NCI-H2107 treated with DMSO at 0.1 percent for 48 hours (cell line): ENCODE measurements at regions not wholly inside any gene's neighbourhood (a gene's known extent, or its start where the extent isn't known, plus 50 kb on each side); places are given as distances from the start of the nearest gene placed in this dataset.
"Not testable (repeated sequence)": the region's sequence is repeated elsewhere in the genome, so short reads cannot be mapped to it uniquely, and the experiment has no call there.

Experiments
- DNase-seq: peaks from one replicate; lab custom pipeline; 2025; ENCODE audit not compliant: unreplicated experiment; lab: John Stamatoyannopoulos, UW

DNA sequence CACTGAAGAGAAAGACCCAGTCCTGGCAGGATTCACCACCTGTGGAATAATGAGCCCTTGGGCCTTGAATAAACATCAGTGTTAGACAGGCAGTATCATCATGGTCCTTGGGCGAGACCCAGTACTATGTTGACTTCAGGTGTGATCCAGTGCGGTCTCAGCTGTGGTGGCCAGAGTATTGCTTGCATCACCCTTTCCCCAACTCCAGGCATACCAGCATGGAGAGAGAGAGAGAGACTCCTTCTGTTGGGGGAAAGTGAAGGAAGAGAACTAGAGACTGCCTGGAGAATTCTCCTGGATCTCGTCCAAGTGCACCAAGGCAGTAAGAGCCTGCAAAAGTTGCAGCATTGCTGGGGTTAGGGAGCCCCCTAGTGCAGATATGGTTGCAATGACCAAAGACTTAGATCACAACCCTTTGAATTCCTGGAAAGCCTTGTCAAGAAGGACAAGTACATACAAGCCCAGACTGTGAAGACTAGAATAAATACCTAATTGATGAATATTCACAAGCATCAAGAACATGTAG lies 61.1 kb upstream of the VAMP7 start:
- DNase-seq = peak; percentile 81

DNA sequence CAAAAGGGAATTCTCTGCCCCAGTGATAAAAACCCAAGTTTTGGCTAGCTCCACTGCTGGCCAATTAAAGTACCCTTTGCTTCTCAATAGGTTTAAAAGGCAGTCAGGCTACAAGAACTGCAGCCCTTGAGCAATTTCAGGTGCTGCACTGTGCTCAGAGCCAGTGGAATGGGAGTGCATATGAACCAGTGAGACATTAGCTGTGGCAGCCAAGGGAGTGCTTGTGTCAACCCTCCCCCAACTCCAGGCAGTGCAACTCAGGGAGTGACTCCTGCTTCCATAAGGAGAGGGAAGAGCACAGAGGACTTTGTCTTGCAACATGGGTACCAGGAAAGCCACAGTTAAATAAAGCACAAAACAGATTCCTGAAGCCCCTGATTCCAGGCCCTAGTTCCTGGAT lies 61.6 kb upstream of the VAMP7 start:
- no peak for DNase-seq

DNA sequence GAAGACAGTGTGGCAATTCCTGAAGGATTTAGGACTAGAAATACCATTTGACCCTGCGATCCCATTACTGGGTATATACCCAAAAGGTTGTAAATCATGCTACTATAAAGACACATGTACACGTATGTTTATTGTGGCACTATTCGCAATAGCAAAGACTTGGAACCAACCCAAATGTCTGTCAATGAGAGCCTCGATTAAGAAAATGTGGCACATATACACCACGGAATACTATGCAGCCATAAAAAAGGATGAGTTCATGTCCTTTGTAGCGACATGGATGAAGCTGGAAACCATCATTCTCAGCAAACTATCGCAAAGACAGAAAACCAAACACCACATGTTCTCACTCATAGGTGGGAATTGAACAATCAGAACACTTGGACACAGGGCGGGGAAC lies 66.8 kb upstream of the VAMP7 start:
- DNase-seq = not testable (repeated sequence)

DNA sequence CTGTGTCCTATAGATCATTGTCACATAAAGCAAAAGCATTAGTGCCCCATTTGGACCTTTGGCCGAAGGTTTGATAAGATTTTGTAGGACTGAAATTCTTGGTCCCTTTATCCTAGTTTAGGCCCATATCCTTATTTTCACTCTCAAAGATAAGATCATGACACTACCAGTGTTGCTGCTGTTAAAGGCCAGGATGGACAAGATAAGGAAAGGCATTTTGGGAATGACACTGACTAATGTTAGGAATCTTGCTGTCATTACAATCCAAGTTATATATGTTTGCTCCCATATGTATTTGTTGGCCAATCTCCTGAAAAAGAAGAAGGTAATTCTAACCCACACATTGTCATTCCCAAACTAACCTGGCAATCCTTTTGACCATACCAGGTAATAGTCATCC lies 101.3 kb upstream of the VAMP7 start:
- no peak for DNase-seq

DNA sequence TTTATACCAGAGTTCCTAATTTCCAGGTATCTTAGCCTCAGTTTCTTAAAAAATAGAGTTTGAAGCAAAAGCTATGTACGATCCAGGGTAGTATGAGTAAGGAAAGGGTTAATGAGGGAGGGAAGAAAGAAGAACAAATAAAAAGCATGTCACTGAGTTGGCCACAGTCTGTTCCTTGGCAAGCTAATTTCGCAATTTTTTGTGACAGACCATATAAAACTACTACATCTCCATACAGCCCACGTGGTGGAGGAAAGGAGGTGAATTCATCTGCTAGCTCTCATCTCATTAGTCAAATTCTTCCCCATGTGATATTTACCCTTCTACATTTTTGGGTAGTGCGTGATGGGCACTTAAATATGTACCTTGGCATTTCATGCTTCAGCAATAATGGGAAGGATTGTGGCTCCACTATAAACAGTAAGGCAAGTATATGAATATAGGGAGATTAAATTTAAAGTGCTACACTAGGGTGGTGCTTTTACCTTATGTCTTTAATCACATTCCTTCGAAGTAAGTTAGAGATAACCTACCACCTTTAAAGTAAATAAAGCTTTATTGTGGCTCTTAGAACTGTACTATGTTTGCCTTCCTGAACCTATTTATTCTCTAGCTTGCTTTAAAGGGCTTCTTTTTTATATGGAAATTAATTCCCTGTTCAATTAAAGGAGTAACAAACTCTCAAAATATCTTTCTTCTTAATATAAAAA lies 102.1 kb upstream of the VAMP7 start:
- no peak for DNase-seq

DNA sequence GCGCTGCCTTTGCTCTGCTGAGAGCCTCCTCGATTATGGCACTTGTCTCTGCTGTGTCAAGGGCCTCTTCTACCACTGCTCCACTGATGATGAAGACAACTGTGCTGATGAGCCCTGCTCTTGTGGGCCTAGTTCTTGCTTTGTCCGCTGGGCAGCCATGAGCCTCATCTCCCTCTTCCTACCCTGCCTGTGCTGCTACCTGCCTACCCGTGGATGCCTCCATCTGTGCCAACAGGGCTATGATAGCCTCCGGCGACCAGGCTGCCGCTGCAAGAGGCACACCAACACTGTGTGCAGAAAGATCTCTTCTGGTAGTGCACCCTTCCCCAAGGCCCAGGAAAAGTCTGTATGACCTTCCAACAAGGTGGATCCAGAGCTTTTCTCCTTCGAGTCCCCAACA lies 106.8 kb upstream of the VAMP7 start:
- no peak for DNase-seq

DNA sequence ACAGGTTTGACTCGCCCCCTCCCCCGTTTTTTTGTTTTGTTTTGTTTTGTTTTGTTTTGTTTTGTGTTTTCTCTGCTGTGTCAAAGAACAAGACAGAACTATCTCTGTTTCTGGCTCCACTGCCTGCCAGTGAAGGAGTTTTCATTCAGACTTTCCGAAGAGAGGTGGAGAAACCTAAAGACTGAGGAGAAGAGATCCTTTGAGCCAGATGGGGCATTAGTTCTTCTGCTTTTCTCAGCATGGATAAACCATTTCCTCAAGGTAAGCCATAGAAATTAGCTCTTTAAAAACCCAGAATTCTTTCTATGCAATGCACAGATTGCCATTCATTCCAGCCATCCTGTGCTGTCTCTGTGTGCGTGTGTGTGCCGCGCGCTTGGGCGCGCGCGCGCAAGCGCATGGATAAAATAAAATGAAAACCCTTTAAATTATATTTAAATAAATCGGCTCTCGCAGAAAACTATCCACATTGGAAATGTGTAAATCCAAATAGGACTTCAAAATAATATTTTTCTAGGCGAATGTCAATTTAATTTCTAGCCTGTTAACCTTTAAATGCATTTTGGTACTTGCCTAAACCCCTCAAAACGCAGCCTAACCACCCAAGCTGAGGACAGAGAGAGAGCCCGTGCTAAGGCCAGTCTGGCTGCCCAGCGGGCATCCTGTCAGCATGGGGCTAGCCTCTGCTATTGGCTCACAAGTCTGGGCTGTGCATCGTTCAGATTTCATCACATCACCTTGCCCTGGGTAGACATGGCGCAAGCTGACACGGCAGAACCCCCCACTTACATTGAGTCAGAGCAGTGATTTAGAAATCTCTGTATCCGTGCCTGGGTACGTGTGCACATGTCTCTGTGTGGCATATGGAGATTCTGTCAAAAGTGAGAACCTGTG lies 113.0 kb upstream of the VAMP7 start:
- DNase-seq = no peak

DNA sequence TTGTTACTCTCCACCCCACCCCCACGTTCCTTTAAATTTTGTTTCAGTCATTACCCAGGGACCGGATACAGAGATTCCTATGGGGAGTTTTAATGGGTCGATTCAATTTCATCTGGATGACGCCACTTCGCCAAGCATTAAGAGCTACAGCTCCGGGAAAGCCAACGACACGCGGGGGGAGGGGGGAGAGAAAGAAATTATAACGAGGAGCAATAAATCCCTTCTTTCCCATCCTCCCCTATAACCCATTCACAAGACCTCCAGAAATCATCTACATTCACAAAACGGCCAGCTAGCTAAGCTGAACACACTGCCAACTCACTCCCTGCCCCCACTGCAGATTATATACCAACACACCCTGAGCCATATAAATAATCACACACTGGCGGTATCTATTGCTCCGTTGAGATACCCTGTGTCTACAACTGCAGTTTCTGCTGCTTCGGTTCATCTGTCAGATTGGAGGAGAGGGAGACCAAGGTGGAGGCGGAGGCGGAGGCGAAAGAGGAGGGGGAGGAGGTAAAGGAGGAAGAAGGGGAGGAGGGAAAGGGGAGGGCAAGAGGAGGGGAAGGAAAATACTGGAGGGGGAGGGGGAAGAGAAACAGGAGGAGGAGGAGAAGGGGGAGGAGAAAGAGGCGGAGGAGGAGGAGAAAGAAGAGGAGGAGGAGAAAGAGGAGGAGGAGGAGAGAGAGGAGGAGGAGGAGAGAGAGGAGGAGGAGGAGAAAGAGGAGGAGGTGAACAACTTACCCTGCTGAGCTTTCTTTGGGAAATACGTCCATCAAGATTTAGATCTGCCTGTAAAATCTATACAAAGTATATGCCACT lies 113.9 kb upstream of the VAMP7 start:
- DNase-seq = no peak

DNA sequence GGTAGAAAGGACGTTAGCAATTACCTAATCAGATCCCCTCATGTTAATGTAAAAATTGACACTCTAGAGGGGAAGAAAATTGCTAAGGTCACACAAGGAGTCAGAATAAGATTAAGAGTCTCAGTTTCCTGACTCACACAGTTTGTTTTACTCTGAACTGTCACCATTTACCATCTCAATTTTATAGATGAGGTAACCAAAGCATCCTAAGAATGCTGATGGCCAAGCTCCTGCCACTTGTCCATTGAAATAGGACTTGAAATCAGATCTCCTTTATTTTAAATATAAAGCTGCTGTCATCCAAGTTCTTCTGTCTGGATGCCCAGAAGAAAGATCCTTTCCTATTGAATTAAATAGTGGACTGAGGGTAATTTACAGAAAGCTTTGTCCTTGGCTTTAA lies 114.8 kb upstream of the VAMP7 start:
- DNase-seq = no peak

DNA sequence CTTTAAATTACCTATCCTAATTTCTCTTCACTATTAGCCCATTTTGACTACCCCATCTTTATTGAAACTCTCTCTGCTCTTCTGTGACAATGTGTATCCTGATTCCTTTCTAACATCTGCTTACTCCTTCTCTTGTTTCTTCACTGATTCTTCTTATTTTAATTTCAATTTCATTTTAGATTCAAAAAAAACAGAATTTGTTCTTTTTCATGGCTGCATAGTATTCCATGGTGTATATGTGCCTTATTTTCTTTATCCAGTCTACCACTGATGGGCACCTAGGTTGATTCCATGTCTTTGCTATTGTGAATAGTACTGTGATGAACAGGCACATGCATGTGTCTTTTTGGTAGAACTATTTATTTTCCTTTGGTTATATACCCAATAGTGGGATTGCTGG lies 120.0 kb upstream of the VAMP7 start:
- no peak for DNase-seq

DNA sequence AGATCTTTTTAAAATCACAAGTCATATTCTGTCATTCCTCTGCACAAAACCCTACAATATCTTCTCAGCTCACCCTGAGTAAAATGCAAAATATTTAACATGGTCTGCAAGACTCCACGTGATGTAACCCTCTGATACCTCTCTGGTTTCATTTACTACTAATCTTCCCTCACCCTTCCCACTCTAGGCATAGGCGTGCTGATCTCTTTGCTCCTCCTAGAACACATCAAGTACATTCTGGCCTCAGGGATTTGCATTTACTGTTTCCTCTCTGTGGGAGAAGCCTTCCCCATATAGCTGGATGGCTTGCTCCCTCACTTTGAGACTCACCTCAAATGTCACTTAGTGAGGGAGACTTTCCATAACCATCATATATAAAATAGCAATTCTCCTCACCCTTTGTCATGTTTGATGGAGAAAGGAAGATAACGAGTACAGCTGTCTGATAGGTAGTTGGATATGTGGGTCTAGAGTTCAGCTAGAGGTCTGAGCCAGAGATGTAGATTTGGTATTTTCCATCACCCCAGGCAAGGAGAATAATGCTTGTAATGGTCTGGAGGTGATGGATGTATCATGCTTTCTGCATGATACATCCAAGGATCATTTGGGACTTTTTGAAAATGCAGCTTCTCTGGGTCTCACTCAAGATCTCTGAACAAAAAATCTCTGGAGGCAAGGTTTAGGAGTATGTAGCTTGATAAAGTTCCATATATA lies 123.9 kb upstream of the VAMP7 start:
- no peak for DNase-seq

DNA sequence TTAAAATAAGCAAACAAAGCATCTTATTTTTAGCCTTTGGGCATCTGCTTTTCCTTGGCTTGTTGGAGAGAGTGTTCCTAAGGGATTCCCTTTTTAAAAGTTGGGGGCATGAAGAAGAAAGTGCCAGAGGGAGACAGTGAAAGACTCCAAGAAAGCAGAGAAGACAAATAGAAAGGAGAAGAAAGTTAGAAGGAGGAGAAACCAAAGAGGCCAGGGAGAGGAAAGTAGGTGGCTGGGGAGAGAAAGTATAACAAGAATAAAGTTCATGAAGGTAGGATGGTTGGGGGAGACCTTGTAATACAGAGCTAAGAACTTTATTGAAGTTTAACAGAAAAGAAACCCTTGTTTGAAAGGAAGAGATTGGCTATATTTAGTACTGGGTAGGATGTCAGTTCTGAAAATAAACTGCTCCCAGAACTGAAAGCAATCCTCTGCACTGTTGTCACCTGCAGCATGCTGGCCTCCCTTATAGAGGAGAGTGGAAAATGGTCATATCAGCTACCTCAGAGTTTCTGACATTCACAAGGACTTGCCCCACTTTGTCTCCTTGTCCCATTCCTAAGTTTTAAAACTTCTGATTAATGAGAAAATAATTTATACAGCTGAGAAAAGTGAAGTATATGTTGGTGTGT lies 125.3 kb upstream of the VAMP7 start:
- DNase-seq = no peak

DNA sequence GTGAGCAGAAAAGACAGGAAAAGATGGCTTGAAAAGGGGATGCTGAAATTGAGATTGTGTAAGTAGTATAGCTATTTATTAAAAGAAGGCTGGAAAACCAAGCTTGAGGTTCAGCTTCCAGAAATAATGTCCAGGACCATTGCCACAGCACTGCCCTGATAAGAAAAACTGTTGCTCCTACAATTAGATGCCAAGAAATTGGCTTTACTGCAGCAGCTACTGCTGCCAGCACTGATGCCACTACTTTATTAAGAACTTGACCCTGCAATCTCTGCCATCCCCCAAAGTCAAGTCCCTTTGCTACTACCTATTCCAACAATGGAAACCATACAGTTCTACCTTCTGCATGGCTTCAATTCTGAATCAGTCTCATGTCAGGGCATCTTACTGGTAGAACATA lies 130.0 kb upstream of the VAMP7 start:
- no peak for DNase-seq

DNA sequence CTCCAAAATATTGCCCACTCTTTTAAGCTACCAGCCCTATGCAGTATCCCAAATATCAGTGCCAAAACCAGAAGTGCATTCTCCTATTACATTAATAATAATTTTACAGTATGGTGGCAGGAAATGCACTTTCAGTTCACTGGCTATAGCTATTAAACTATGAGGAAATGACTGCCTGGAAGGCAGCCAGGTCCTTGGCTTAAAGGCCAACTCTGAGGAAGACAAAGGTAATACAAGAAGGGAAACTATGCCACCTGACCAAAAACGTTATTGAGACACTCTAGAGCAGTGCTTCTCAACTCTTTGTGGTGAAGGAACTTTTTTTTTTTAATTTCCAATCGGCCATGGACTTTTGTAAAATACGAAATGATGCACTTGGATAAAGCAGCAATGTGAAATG lies 133.6 kb upstream of the VAMP7 start:
- DNase-seq = peak; percentile 77

DNA sequence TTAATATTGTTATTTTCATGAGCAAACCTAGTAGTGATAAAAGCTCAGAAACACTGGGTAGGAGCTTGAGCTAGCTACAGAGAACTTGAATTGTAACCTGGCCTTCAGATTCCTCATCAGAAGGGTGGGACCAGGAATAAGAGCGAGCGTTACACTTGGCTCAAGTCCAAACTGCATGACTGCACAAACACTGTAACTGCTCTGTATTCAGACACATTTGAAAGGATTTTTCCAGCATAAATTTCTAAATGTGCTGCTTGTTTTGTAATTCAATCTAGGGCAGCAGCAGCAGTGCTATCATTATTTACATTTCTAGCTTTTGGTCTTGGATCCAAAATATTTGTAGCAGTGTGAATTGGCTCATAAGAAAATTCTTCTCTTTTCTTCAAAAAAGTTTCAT lies 133.0 kb upstream of the TMLHE start:
- DNase-seq = peak; percentile 46

DNA sequence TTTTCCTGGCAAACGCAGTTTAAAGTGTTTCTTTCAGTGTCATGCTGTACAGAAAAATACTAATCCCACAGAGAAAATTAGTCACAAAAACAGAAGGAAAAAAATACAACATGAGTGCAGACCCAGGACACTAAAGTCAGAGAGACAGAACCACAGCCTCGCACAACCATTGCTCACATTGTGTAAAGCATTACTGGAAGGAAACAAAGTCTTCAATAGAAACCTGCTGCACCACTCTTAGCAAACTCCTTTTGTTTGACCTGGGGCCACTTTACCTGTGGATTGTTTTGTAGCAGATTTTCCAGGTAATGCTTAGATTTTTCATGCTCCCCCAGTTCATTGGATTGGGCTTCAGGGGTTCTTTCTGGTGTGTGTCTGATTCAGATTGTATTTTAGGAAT lies 131.8 kb upstream of the TMLHE start:
- no peak for DNase-seq

DNA sequence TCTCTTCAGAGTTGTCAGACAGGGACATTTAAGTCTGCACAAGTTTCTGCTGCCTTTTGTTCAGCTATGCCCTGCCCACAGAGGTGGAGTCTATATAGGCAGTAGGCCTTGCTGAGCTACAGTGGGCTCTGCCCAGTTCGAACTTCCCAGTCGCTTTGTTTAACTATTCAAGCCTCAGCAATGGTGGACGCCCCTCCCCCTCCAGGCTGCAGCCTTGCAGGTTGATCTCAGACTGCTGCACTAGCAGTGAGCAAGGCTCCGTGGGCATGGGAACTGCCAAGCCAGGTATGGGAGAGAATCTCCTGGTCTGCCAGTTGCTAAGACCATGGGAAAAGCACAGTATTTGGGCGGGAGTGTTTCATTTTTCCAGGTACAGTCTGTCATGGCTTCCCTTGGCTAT lies 115.6 kb upstream of the TMLHE start:
- DNase-seq = not testable (repeated sequence)

DNA sequence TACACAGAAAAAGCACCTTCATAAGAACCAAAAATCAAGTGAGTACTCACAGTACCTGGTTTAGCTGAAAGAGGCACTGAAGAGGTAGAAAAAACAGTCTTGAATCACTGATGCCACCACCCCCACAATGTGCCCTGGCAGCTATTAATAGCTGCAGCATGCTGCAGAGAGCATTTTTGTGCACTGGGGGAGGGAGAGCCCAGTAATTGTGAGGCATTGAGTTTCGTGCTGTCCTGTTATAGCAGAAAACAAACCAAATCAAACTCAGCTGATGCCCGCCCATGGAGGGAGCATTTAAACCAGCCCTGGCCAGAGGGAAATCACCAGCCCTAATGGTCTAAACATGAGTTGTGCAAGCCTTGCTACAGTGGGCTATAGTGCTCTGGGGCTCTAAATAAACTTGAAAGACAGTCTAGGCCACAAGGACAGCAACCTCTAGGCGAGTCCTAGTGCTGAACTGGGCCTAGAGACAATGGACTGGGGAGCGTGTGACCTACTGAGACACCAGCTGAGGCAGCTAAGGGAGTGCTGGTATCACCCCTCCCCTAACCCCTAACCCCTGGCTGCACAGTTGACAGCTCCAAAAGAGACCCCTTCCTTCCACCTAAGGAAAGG lies 106.3 kb upstream of the TMLHE start:
- DNase-seq = no peak

DNA sequence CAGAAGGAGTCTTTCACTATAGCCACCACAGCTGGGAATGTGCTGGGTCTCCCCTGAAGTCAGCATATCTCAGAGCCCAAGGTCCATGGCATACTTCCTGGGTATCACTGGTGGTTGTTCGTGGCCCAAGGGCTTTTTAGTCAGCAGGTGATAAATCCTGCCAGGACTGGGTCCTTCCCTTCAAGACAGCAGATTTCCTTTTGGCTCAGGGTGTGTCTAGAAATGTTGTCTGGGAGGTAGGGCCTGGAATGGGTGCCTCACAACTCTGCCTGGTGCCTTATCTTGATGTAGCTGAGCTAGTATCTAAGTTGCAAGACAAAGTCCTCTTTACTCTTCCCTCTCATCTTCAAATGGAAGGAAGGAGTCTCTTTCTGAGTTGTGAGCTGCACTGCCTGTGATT lies 102.4 kb upstream of the TMLHE start:
- no peak for DNase-seq

DNA sequence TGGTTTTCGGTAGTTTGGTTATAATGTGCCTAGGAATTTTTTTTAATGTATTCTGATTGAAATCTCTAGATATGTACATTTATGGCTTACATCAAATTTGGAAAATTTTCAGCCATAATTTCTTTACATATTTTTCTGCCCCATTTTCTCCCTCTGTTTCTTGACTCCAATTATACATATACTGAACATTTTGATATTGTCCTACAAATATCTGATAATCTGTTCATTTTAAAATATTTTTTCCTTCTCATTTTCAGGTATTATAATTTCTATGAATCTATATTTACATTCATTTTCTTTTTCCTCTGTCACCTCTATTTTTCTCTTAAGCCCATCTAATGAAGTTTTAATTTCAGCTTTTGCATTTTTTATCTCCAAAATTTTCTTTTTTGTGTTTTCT lies 82.7 kb upstream of the TMLHE start:
- DNase-seq = no peak
